GM23338 (cell line): ENCODE measurements at regions not wholly inside any gene's neighbourhood (a gene's known extent, or its start where the extent isn't known, plus 50 kb on each side); places are given as distances from the start of the nearest gene placed in this dataset.
A peak's percentile ranks its signal among the peaks of the same experiment; 100 is the strongest.

Experiments
- ATAC-seq: fragments of 200-7000 bp; cut with Tn5 transposase; 3 replicates; pipeline ENCODE4 v1.9.1; 2020
- DNase-seq: peaks from one replicate; pipeline ENCODE4 v3.0.0-alpha.2; 2015; ENCODE audit warnings: low spot score
- H2AFZ ChIP-seq: fragments of 200-600 bp; sonication (generic); 2 replicates; pipeline ENCODE4 v1.8.0; 2016; ENCODE audit warnings: antibody characterized with exemption, mild to moderate bottlenecking, moderate library complexity
- H3F3A ChIP-seq: fragments of 200-600 bp; sonication (generic); replicated peaks from 2 replicates; pipeline ENCODE4 v1.8.0; 2017; ENCODE audit warnings: antibody characterized with exemption, mixed run types, low read depth
- H3K27ac ChIP-seq: fragments of 200-600 bp; sonication (generic); 2 replicates; pipeline ENCODE4 v1.6.1; 2016; ENCODE audit warnings: low read depth
- H3K27me3 ChIP-seq: fragments of 200-600 bp; sonication (generic); 2 replicates; pipeline ENCODE4 v1.8.0; 2016; ENCODE audit warnings: mild to moderate bottlenecking, mixed run types, moderate library complexity; ENCODE audit not compliant: insufficient read depth
- H3K36me3 ChIP-seq: fragments of 200-600 bp; sonication (generic); 2 replicates; pipeline ENCODE4 v1.8.0; 2016; ENCODE audit warnings: mild to moderate bottlenecking; ENCODE audit not compliant: insufficient read depth
- H3K4me1 ChIP-seq: fragments of 200-600 bp; sonication (generic); 2 replicates; pipeline ENCODE4 v1.8.0; 2016; ENCODE audit warnings: mild to moderate bottlenecking, moderate library complexity; ENCODE audit not compliant: insufficient read depth
- H3K4me2 ChIP-seq: fragments of 200-600 bp; sonication (generic); 2 replicates; pipeline ENCODE4 v1.7.1; 2017; ENCODE audit warnings: mixed run types
- H3K4me3 ChIP-seq: fragments of 200-600 bp; sonication (generic); 2 replicates; pipeline ENCODE4 v1.6.1; 2016; ENCODE audit warnings: mixed run types
- H3K79me2 ChIP-seq: fragments of 200-600 bp; sonication (generic); replicated peaks from 2 replicates; pipeline ENCODE4 v1.8.0; 2017; ENCODE audit warnings: mild to moderate bottlenecking; ENCODE audit not compliant: insufficient read depth
- H3K9me2 ChIP-seq: fragments of 200-600 bp; sonication (generic); 2 replicates; pipeline ENCODE4 v1.8.0; 2017; ENCODE audit not compliant: insufficient read depth
- H4K20me1 ChIP-seq: fragments of 200-600 bp; sonication (generic); replicated peaks from 2 replicates; pipeline ENCODE4 v1.8.0; 2017; ENCODE audit warnings: mild to moderate bottlenecking; ENCODE audit not compliant: insufficient read depth
- H3K27ac Mint-ChIP-seq: 2 replicates; pipeline ENCODE4 v1.8.0; 2020; ENCODE audit warnings: inconsistent platforms, mild to moderate bottlenecking, moderate library complexity, mixed read lengths
- H3K27me3 Mint-ChIP-seq: 3 replicates; pipeline ENCODE4 v1.8.0; 2022; ENCODE audit warnings: low read depth, mild to moderate bottlenecking, moderate library complexity, mixed read lengths, inconsistent platforms; ENCODE audit not compliant: insufficient read depth, poor library complexity
- H3K36me3 Mint-ChIP-seq: 3 replicates; pipeline ENCODE4 v1.8.0; 2021; ENCODE audit warnings: low read depth, mild to moderate bottlenecking, inconsistent platforms, moderate library complexity, mixed read lengths
- H3K4me1 Mint-ChIP-seq: 3 replicates; pipeline ENCODE4 v1.8.0; 2020; ENCODE audit warnings: mild to moderate bottlenecking, inconsistent platforms, mixed read lengths
- H3K4me3 Mint-ChIP-seq: 3 replicates; pipeline ENCODE4 v1.8.0; 2021; ENCODE audit warnings: moderate library complexity, mild to moderate bottlenecking, inconsistent platforms, mixed read lengths
- H3K9me3 Mint-ChIP-seq: 3 replicates; pipeline ENCODE4 v1.8.0; 2020; ENCODE audit warnings: moderate library complexity, mild to moderate bottlenecking, inconsistent platforms, mixed read lengths
- EZH2 ChIP-seq: fragments of 200-600 bp; sonication (generic); IDR thresholded peaks from one replicate; pipeline ENCODE4 v1.8.0; 2017; ENCODE audit warnings: antibody characterized with exemption, mild to moderate bottlenecking, low read depth; ENCODE audit not compliant: unreplicated experiment
- EZH2phosphoT487 ChIP-seq: fragments of 200-600 bp; sonication (generic); IDR thresholded peaks from one replicate; pipeline ENCODE4 v1.8.1; 2018; ENCODE audit warnings: antibody characterized with exemption; ENCODE audit not compliant: unreplicated experiment
- JUNB ChIP-seq: IDR thresholded peaks from one replicate; pipeline ENCODE4 v1.6.1; 2016; ENCODE audit warnings: antibody characterized with exemption; ENCODE audit not compliant: unreplicated experiment
- NANOG ChIP-seq: IDR thresholded peaks from 2 replicates; pipeline ENCODE4 v1.6.1; 2016; ENCODE audit warnings: antibody characterized with exemption, borderline replicate concordance
- POLR2AphosphoS5 ChIP-seq: IDR thresholded peaks from 2 replicates; pipeline ENCODE4 v1.6.1; 2016; ENCODE audit warnings: antibody characterized with exemption, low read depth
- STAT1 ChIP-seq: IDR thresholded peaks from one replicate; pipeline ENCODE4 v1.6.1; 2016; ENCODE audit warnings: antibody characterized with exemption; ENCODE audit not compliant: unreplicated experiment
- TF ChIP-seq, protein P1 (sequence below): IDR thresholded peaks from one replicate; pipeline ENCODE4 v1.6.1; 2018; ENCODE audit warnings: antibody characterized with exemption; ENCODE audit not compliant: unreplicated experiment
- TF ChIP-seq, protein P2 (sequence below): fragments of 250-450 bp; sonication (Bioruptor Pico); IDR thresholded peaks from 2 replicates; pipeline ENCODE4 v1.5.0; 2020; ENCODE audit warnings: mild to moderate bottlenecking, moderate library complexity
- TF ChIP-seq, protein P3 (sequence below), 2 experiments: fragments of 200-600 bp in 1 of 2; sonication (generic) in 1 of 2; conservative IDR thresholded peaks; 2 replicates each; pipeline versions ENCODE4 v1.5.1 to v1.6.1; 2016 to 2017; ENCODE audit warnings: antibody characterized with exemption in 2 of 2, low read depth in 2 of 2, mild to moderate bottlenecking in 2 of 2, moderate library complexity in 1 of 2

DNA sequence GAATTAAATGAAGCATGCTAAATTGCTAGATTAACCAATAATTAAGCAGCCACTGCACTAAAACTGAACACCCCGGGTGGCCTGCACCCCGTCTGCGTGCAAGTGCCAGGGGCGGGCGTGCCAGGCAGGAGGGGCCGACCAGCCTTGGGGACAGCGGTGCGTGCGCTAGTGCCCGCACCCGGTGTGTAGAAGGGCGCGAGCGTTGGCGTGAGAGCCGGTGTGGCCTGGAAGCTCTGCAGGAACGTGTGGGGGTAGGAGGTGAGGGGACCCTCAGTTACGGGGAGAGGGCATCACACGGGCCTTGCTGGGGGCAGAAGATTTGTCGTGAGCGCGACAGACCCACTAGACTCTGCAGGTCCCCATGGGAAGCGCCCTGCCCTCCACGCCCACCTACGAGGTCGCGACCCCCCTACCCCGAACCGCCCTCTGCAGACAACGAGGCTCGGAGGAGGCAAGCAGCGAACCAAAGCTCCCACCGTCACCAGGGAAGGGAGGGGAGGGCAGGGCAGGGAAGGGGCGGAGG lies 105.8 kb downstream of the FAM53A start:
- no peaks in the 10 kb centered on the region; the same call in 2 of the 3 replicates for H3K36me3 Mint-ChIP-seq
- peaks cover 6% of the 10 kb centered on the region; the same call in 1 of the 2 replicates for H3F3A ChIP-seq
- DNase-seq (peak; percentile 72), ATAC-seq (peak; percentile 15)
- H3K4me1 ChIP-seq, result peaks cover 13% of the 10 kb centered on the region
- H3K4me3 Mint-ChIP-seq, result peak overlapping the region; percentile 64
- peak overlapping the region; percentile 59 for H3K4me3 ChIP-seq
- peak overlapping the region; percentile 96 for H3K4me2 ChIP-seq
- TF ChIP-seq JUNB (no peak), POLR2AphosphoS5 (peak; percentile 23; the same call in 1 of the 2 replicates)
- no peaks in the 10 kb centered on the region; the same call in 2 of the 3 replicates for H3K9me3 Mint-ChIP-seq
- H3K27me3 Mint-ChIP-seq, result peaks cover 21% of the 10 kb centered on the region
- no peaks in the 10 kb centered on the region for H3K36me3 ChIP-seq
- no peaks in the 10 kb centered on the region for H4K20me1 ChIP-seq
- H2AFZ ChIP-seq, result peak overlapping the region; percentile 69; the same call in 1 of the 2 replicates
- H3K27ac ChIP-seq, result no peak overlapping the region
- peaks cover 23% of the 10 kb centered on the region for H3K4me1 Mint-ChIP-seq
- H3K27me3 ChIP-seq, result peaks cover 10% of the 10 kb centered on the region
- H3K9me2 ChIP-seq, result no peaks in the 10 kb centered on the region
- H3K79me2 ChIP-seq, result no peaks in the 10 kb centered on the region
- no peak overlapping the region for H3K27ac Mint-ChIP-seq

DNA sequence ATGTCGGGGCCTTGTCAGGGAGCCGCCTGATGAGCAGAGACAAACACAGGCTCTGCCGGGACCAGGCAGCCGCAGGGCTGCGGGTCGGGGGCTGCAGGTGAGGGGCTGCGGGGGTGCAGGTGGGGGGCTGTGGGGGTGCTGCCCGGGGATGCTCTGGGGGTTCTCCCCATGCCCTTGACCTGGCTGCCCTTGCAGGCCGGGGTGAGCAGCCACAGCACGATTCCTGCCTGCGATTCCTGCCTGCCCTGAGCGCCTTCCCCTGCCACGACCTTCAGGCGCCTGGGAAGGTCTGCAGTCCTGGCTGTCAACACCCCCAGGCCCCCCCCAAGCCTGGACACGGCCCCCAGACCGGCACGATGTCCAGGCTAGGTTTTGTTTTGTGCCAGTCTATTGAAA lies 106.3 kb downstream of the FAM53A start:
- Mint-ChIP-seq H3K4me1 (peaks cover 28% of the 10 kb centered on the region), H3K4me3 (peak overlapping the region; percentile 64), H3K36me3 (no peaks in the 10 kb centered on the region; the same call in 2 of the 3 replicates), H3K27me3 (peaks cover 25% of the 10 kb centered on the region), H3K9me3 (no peaks in the 10 kb centered on the region; the same call in 2 of the 3 replicates), H3K27ac (no peak overlapping the region)
- Histone ChIP-seq H3K36me3 (no peaks in the 10 kb centered on the region), H3F3A (peaks cover 6% of the 10 kb centered on the region; the same call in 1 of the 2 replicates), H3K27ac (no peak overlapping the region), H2AFZ (no peak overlapping the region), H3K4me2 (peak overlapping the region; percentile 96), H3K79me2 (no peaks in the 10 kb centered on the region), H3K4me1 (peaks cover 14% of the 10 kb centered on the region), H3K4me3 (peak overlapping the region; percentile 59), H4K20me1 (no peaks in the 10 kb centered on the region), H3K9me2 (no peaks in the 10 kb centered on the region), H3K27me3 (peaks cover 10% of the 10 kb centered on the region)
- DNase-seq (no peak), ATAC-seq (no peak)
- TF ChIP-seq EZH2, result no peak
- TF ChIP-seq STAT1, result no peak
- TF ChIP-seq, protein P1, sequence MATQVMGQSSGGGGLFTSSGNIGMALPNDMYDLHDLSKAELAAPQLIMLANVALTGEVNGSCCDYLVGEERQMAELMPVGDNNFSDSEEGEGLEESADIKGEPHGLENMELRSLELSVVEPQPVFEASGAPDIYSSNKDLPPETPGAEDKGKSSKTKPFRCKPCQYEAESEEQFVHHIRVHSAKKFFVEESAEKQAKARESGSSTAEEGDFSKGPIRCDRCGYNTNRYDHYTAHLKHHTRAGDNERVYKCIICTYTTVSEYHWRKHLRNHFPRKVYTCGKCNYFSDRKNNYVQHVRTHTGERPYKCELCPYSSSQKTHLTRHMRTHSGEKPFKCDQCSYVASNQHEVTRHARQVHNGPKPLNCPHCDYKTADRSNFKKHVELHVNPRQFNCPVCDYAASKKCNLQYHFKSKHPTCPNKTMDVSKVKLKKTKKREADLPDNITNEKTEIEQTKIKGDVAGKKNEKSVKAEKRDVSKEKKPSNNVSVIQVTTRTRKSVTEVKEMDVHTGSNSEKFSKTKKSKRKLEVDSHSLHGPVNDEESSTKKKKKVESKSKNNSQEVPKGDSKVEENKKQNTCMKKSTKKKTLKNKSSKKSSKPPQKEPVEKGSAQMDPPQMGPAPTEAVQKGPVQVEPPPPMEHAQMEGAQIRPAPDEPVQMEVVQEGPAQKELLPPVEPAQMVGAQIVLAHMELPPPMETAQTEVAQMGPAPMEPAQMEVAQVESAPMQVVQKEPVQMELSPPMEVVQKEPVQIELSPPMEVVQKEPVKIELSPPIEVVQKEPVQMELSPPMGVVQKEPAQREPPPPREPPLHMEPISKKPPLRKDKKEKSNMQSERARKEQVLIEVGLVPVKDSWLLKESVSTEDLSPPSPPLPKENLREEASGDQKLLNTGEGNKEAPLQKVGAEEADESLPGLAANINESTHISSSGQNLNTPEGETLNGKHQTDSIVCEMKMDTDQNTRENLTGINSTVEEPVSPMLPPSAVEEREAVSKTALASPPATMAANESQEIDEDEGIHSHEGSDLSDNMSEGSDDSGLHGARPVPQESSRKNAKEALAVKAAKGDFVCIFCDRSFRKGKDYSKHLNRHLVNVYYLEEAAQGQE, result no peak
- TF ChIP-seq EZH2phosphoT487, result no peak
- TF ChIP-seq NANOG, result no peak
- TF ChIP-seq, protein P2, sequence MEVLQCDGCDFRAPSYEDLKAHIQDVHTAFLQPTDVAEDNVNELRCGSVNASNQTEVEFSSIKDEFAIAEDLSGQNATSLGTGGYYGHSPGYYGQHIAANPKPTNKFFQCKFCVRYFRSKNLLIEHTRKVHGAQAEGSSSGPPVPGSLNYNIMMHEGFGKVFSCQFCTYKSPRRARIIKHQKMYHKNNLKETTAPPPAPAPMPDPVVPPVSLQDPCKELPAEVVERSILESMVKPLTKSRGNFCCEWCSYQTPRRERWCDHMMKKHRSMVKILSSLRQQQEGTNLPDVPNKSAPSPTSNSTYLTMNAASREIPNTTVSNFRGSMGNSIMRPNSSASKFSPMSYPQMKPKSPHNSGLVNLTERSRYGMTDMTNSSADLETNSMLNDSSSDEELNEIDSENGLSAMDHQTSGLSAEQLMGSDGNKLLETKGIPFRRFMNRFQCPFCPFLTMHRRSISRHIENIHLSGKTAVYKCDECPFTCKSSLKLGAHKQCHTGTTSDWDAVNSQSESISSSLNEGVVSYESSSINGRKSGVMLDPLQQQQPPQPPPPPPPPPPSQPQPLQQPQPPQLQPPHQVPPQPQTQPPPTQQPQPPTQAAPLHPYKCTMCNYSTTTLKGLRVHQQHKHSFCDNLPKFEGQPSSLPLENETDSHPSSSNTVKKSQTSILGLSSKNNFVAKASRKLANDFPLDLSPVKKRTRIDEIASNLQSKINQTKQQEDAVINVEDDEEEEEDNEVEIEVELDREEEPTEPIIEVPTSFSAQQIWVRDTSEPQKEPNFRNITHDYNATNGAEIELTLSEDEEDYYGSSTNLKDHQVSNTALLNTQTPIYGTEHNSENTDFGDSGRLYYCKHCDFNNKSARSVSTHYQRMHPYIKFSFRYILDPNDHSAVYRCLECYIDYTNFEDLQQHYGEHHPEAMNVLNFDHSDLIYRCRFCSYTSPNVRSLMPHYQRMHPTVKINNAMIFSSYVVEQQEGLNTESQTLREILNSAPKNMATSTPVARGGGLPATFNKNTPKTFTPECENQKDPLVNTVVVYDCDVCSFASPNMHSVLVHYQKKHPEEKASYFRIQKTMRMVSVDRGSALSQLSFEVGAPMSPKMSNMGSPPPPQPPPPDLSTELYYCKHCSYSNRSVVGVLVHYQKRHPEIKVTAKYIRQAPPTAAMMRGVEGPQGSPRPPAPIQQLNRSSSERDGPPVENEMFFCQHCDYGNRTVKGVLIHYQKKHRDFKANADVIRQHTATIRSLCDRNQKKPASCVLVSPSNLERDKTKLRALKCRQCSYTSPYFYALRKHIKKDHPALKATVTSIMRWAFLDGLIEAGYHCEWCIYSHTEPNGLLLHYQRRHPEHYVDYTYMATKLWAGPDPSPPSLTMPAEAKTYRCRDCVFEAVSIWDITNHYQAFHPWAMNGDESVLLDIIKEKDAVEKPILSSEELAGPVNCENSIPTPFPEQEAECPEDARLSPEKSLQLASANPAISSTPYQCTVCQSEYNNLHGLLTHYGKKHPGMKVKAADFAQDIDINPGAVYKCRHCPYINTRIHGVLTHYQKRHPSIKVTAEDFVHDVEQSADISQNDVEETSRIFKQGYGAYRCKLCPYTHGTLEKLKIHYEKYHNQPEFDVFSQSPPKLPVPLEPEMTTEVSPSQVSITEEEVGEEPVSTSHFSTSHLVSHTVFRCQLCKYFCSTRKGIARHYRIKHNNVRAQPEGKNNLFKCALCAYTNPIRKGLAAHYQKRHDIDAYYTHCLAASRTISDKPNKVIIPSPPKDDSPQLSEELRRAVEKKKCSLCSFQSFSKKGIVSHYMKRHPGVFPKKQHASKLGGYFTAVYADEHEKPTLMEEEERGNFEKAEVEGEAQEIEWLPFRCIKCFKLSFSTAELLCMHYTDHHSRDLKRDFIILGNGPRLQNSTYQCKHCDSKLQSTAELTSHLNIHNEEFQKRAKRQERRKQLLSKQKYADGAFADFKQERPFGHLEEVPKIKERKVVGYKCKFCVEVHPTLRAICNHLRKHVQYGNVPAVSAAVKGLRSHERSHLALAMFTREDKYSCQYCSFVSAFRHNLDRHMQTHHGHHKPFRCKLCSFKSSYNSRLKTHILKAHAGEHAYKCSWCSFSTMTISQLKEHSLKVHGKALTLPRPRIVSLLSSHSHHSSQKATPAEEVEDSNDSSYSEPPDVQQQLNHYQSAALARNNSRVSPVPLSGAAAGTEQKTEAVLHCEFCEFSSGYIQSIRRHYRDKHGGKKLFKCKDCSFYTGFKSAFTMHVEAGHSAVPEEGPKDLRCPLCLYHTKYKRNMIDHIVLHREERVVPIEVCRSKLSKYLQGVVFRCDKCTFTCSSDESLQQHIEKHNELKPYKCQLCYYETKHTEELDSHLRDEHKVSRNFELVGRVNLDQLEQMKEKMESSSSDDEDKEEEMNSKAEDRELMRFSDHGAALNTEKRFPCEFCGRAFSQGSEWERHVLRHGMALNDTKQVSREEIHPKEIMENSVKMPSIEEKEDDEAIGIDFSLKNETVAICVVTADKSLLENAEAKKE, result no peak
- TF ChIP-seq POLR2AphosphoS5, result no peak
- TF ChIP-seq, protein P3, sequence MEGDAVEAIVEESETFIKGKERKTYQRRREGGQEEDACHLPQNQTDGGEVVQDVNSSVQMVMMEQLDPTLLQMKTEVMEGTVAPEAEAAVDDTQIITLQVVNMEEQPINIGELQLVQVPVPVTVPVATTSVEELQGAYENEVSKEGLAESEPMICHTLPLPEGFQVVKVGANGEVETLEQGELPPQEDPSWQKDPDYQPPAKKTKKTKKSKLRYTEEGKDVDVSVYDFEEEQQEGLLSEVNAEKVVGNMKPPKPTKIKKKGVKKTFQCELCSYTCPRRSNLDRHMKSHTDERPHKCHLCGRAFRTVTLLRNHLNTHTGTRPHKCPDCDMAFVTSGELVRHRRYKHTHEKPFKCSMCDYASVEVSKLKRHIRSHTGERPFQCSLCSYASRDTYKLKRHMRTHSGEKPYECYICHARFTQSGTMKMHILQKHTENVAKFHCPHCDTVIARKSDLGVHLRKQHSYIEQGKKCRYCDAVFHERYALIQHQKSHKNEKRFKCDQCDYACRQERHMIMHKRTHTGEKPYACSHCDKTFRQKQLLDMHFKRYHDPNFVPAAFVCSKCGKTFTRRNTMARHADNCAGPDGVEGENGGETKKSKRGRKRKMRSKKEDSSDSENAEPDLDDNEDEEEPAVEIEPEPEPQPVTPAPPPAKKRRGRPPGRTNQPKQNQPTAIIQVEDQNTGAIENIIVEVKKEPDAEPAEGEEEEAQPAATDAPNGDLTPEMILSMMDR (conservative IDR thresholded peaks at IDR 0.05; ENCODE audit: low read depth in 2 of 2), result no peak
